HepG2 (cell line): ENCODE measurements at regions not wholly inside any gene's neighbourhood (a gene's known extent, or its start where the extent isn't known, plus 50 kb on each side); places are given as distances from the start of the nearest gene placed in this dataset.

Experiments used
- ATF3 ChIP-seq: sonication (generic); formaldehyde crosslinking; IDR thresholded peaks from 2 replicates; pipeline ENCODE4 v1.4.0; 2020; ENCODE audit warnings: missing genetic modification reagents
- GPN1 ChIP-seq: sonication (generic); formaldehyde crosslinking; IDR thresholded peaks from 2 replicates; pipeline ENCODE4 v1.5.1; 2020; ENCODE audit warnings: missing genetic modification reagents, borderline replicate concordance
- IRF9 ChIP-seq: sonication (generic); formaldehyde crosslinking; IDR thresholded peaks from 2 replicates; pipeline ENCODE4 v1.8.0; 2022; ENCODE audit warnings: missing genetic modification reagents, mild to moderate bottlenecking, borderline replicate concordance
- RAD21 ChIP-seq: fragments of 450-650 bp; formaldehyde crosslinking; IDR thresholded peaks from 2 replicates; pipeline ENCODE4 v1.5.0; 2020; ENCODE audit warnings: mild to moderate bottlenecking
- TBX2 ChIP-seq: sonication (generic); formaldehyde crosslinking; IDR thresholded peaks from 2 replicates; pipeline ENCODE4 v1.5.0; 2020; ENCODE audit warnings: missing genetic modification reagents, mild to moderate bottlenecking, borderline replicate concordance
- ZBTB46 ChIP-seq: sonication (generic); formaldehyde crosslinking; IDR thresholded peaks from 2 replicates; pipeline ENCODE4 v1.4.0; 2020; ENCODE audit warnings: mild to moderate bottlenecking, missing genetic modification reagents, borderline replicate concordance
- ZMAT3 ChIP-seq: sonication (generic); formaldehyde crosslinking; conservative IDR thresholded peaks from 2 replicates; pipeline ENCODE4 v1.7.0; 2021; ENCODE audit warnings: missing genetic modification reagents
- ZMYM2 ChIP-seq: sonication (generic); formaldehyde crosslinking; IDR thresholded peaks from 2 replicates; pipeline ENCODE4 v1.8.0; 2022; ENCODE audit warnings: mild to moderate bottlenecking, missing genetic modification reagents
- ZNF317 ChIP-seq: sonication (generic); formaldehyde crosslinking; IDR thresholded peaks from 2 replicates; pipeline ENCODE4 v1.5.0; 2020; ENCODE audit warnings: mild to moderate bottlenecking, missing genetic modification reagents
- ZNF839 ChIP-seq: sonication (generic); formaldehyde crosslinking; IDR thresholded peaks from 2 replicates; pipeline ENCODE4 v1.4.0; 2020; ENCODE audit warnings: missing genetic modification reagents, mild to moderate bottlenecking, borderline replicate concordance

GRCh38 chr11:27763736-27764135 is 63.5 kb upstream of the BDNF start:
- no peak for TF ChIP-seq ZMAT3 (CRISPR knock-in tag)
- no peak for TF ChIP-seq ZNF317 (CRISPR knock-in tag)
- TF ChIP-seq ZMYM2 (CRISPR knock-in tag), result no peak
- no peak for TF ChIP-seq ZNF839 (CRISPR knock-in tag)
- TF ChIP-seq ZBTB46 (CRISPR knock-in tag), result no peak
- no peak for TF ChIP-seq RAD21 (CRISPR knock-in tag)
- no peak for TF ChIP-seq TBX2 (CRISPR knock-in tag)
- TF ChIP-seq ATF3 (CRISPR knock-in tag), result no peak
- no peak for TF ChIP-seq GPN1 (CRISPR knock-in tag)
- TF ChIP-seq IRF9 (CRISPR knock-in tag), result no peak
